ENCODE measurements at regions not wholly inside any gene's neighbourhood (a gene's known extent, or its start where the extent isn't known, plus 50 kb on each side); places are given as distances from the start of the nearest gene placed in this dataset.

- DNase-seq (ENCODE audit: low spot score in 2 of 2), result peak in 1 of 2 donors; percentile 28
- TF ChIP-seq CTCF (IDR thresholded peaks at IDR 0.05), result no peak
- no peak overlapping the region for H3K27ac ChIP-seq
- intact Hi-C loops (cut with DNase I), result no loop called here
- H3K27me3 ChIP-seq, result no peaks in the 10 kb centered on the region
- H3K36me3 ChIP-seq, result no peaks in the 10 kb centered on the region
- no peak overlapping the region for H3K4me3 ChIP-seq
- H3K9me3 ChIP-seq, result no peaks in the 10 kb centered on the region
- H3K4me1 ChIP-seq, result no peaks in the 10 kb centered on the region
Observed at GRCh38 chr11:116538677-116539076, 234.1 kb downstream of the BUD13 start.

GRCh38 chr11:116537709-116538108 is 235.1 kb downstream of the BUD13 start:
- peak in 1 of 2 donors; percentile 39 for DNase-seq (ENCODE audit: low spot score in 2 of 2)
- H3K4me1 ChIP-seq, result no peaks in the 10 kb centered on the region
- no peak overlapping the region for H3K27ac ChIP-seq
- H3K4me3 ChIP-seq, result no peak overlapping the region
- H3K36me3 ChIP-seq, result no peaks in the 10 kb centered on the region
- H3K27me3 ChIP-seq, result no peaks in the 10 kb centered on the region
- no peak for TF ChIP-seq CTCF (IDR thresholded peaks at IDR 0.05)
- intact Hi-C loops (cut with DNase I), result no loop called here
- H3K9me3 ChIP-seq, result no peaks in the 10 kb centered on the region

GRCh38 chr11:116537121-116537520 is 235.7 kb downstream of the BUD13 start:
- Histone ChIP-seq H3K4me1 (no peaks in the 10 kb centered on the region), H3K27me3 (no peaks in the 10 kb centered on the region), H3K36me3 (no peaks in the 10 kb centered on the region), H3K4me3 (no peak overlapping the region), H3K27ac (no peak overlapping the region), H3K9me3 (no peaks in the 10 kb centered on the region)
- intact Hi-C loops (cut with DNase I), result no loop called here
- peak in 1 of 2 donors; percentile 30 for DNase-seq (ENCODE audit: low spot score in 2 of 2)
- no peak for TF ChIP-seq CTCF (IDR thresholded peaks at IDR 0.05)

DNA sequence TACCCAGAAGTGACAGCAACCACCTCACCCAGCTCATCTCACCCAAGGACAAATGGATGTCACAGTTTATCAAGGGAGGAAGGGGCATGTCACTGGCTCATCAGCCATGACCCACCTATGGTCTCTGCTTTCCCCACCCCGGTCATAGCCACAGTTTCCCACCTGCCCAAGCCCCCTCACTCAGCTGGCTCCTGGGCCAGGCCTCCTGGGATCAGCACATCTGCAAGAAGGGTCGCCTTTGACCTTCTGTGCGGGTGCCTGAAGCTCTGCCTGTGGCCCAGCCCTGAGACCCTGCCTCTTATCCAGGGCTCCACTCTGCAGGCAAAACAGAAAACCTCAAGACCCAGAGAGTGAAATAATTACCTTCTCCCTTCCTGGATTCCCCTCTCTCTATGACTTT is 236.4 kb downstream of the BUD13 start:
- Histone ChIP-seq H3K9me3 (no peaks in the 10 kb centered on the region), H3K27me3 (no peaks in the 10 kb centered on the region), H3K4me3 (no peak overlapping the region), H3K27ac (no peak overlapping the region), H3K36me3 (no peaks in the 10 kb centered on the region), H3K4me1 (no peaks in the 10 kb centered on the region)
- TF ChIP-seq CTCF (IDR thresholded peaks at IDR 0.05), result no peak
- DNase-seq (ENCODE audit: low spot score in 2 of 2), result no peak
- intact Hi-C loops (cut with DNase I), result no loop called here

- TF ChIP-seq CTCF (IDR thresholded peaks at IDR 0.05), result no peak
- intact Hi-C loops (cut with DNase I), result no loop called here
- peak in 1 of 2 donors; percentile 52 for DNase-seq (ENCODE audit: low spot score in 2 of 2)
- Histone ChIP-seq H3K4me3 (no peak overlapping the region), H3K36me3 (no peaks in the 10 kb centered on the region), H3K9me3 (no peaks in the 10 kb centered on the region), H3K27ac (no peak overlapping the region), H3K27me3 (no peaks in the 10 kb centered on the region), H3K4me1 (no peaks in the 10 kb centered on the region)
Observed at GRCh38 chr11:116535994-116536393, 236.8 kb downstream of the BUD13 start.

- intact Hi-C loops (cut with DNase I), result no loop called here
- peak in 1 of 2 donors; percentile 21 for DNase-seq (ENCODE audit: low spot score in 2 of 2)
- Histone ChIP-seq H3K27ac (no peak overlapping the region), H3K36me3 (no peaks in the 10 kb centered on the region), H3K4me1 (no peaks in the 10 kb centered on the region), H3K9me3 (peaks cover 0 to 2% of the 10 kb centered on the region in 2 donors), H3K27me3 (no peaks in the 10 kb centered on the region), H3K4me3 (no peak overlapping the region)
- no peak for TF ChIP-seq CTCF (IDR thresholded peaks at IDR 0.05)
Observed at GRCh38 chr11:116535120-116535519, 237.7 kb downstream of the BUD13 start.
